GM18870 (cell line): ENCODE measurements at regions not wholly inside any gene's neighbourhood (a gene's known extent, or its start where the extent isn't known, plus 50 kb on each side); places are given as distances from the start of the nearest gene placed in this dataset.
"Not testable (repeated sequence)": the region's sequence is repeated elsewhere in the genome, so short reads cannot be mapped to it uniquely, and the experiment has no call there.

Experiments
- ATAC-seq: cut with Tn5 transposase; IDR thresholded peaks from one replicate; pipeline ENCODE4 v1.9.1; 2021; ENCODE audit warnings: moderate library complexity; ENCODE audit not compliant: unreplicated experiment

DNA sequence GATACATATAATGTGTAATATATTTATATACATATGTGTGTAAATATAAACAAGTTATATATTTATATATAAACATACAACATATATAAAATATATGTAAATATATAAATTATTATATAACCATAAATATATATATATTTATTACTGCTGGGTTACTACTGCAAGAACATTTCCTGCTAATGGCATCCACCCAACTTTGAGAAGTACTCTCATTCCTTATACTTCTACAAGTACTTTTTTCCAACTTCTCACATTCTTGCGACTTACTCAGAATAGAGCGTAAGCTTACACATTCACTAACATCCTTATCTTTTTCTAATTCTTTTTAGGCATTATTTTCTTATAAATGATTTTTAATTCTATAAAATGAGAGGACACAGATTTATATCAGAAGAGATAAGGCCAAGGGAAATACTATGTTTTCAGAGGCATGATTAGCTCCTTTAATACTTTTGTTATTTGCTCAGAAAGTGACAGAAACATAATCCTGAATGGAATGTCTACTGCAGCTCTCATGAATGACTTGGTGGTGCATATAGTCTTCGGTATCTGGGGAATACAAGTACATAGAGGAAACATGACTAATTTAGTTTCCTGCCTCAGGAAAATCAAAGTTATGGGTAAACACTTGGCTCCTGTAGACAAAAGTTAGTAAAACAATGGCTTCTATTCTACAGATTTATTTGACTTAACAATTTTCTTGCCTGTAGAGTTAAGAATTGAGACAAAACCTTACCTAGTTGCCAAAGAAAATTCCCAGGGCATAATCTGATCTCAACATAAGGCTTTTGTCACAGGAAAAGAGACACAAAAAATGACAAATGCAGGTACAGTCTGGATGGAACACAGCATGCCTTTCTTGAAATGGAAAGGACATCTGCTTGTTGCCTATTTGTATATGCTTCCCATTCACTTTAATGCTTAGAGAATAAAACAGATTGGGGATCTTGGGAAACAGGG lies 453.9 kb downstream of the SQOR start:
- no peak for ATAC-seq

DNA sequence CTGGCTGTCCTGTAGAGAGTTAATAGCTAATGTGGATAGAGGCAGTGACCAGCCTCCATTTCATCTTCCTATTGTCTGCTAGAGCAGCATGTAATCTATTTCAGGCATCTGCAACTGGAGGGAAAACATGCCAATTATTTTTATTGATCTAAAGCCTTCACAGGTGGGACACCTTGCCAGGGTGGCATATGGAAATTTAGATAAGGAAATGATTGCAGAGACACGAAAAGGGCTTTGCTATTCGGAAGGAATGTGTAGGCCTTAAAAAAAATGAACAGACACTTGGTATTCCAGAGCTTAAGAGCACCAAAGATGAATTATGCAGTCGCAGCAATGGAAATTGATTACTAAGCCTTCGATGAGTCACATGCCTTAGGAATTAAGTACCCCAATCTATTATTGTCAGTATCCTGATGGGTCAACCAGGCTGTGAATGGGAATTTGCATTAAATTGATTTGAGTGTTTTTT lies 454.7 kb downstream of the SQOR start:
- no peak for ATAC-seq

DNA sequence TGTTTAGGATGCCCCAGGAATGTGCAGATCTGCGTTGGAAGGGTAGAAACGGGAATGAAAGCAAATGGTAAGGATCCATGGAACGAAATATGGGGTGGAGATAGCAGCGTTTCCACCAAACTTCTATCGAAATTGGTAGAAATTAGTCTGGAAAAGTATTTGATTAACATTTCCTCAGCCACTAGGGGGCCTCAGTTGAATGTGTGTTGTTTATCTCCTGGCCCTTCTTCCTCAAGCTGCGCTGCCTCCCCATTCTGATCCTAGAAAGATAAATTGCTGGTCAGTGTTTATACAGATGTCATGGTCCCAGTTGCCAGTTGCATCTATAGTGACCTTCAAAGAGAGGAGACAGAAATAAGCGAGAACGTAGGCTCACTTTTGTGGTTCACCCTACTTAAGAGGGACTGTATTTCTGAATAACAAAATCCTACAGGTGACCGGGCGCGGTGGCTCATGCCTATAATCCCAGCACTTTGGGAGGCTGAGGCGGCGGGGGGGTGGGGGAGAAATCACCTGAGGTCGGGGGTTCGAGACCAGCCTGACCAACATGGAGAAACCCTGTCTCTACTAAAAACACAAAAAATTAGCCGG lies 457.1 kb downstream of the SQOR start:
- ATAC-seq = no peak

DNA sequence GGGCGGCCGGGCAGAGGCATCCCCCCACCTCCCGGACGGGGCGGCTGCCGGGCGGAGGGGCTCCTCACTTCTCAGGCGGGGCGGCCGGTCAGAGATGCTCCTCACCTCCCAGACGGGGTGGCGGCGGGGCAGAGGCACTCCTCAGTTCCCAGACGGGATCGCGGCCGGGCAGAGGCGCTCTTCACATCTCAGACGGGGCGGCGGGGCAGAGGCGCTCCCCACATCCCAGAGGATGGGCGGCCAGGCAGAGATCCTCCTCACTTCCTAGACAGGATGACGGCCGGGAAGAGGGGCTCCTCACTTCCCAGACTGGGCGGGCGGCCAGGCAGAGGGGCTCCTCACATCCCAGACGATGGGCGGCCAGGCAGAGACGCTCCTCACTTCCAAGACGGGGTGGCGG lies 463.2 kb downstream of the SQOR start:
- not testable (repeated sequence) for ATAC-seq

DNA sequence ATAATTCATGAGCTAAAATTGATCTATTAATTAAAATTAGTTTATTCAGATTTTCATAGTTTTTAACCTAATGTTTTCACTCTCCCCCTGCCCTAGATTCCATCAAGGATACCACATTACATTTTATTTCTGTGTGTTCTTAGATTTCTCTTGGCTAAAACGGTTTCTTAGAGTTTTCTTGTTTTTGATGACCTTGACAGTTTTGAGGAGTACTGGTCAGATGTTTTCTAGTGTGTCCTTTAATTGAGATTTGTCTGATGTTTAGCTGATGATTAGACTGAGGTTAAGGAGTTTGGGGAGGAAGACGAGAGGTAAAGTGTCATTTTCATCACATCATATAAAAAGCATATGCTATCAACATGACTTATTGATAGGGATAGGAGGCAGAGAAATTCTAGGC lies 475.9 kb downstream of the SQOR start:
- no peak for ATAC-seq

DNA sequence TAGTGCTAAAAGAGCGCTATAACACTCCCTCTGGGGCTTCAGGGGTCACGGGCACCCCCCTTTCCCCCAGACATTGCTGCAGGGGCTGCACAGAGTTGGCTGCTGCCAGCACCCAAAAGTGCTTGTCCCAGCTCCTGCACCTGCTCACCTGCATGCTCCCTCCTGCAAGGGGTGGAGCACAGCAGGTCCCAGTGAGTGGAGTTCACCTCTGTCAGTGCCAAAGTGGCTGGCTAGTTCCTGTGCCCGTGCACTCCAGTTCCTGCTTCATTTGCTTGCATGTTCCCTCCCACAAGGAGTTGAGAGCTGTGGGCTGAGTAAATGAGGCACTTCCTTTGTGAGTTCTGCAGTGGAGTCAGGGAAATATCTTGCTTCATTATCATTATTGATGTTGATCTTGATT lies 476.9 kb downstream of the SQOR start:
- no peak for ATAC-seq

DNA sequence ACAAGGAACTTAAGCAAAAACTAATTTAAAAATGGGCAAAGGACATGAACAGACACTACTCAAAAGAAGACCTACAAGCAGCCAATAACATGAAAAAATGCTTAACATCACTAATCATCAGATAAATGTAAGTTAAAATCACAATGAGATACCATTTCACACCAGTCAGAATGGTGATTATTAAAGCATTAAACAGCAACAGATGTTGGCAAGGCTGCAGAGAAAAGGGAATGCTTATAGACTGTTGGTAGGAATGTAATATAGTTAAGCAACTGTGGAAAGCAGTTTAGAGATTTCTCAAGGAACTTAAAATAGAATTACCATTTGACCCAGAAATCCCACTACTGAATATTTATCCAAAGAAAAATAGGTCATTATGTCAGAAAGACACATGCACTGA lies 482.2 kb downstream of the SQOR start:
- no peak for ATAC-seq

DNA sequence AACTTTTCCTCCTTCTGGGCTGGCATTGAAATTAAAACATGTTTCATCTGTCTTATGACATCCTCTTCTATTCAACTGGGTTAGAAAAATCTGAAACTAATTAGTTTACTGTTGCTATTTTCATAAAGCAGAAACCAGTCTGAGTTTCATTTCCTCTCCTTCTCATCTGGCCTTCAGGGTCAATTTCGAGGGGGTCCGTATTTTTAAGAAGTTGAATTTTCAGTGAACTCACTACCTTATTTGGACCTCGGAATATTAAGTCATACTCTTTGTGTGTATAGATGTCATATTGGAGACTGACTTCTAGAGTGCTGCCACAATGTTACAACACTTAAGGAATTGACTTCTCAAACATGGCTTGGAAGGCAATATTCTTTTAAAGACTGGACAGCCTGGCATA lies 485.9 kb downstream of the SQOR start:
- no peak for ATAC-seq

DNA sequence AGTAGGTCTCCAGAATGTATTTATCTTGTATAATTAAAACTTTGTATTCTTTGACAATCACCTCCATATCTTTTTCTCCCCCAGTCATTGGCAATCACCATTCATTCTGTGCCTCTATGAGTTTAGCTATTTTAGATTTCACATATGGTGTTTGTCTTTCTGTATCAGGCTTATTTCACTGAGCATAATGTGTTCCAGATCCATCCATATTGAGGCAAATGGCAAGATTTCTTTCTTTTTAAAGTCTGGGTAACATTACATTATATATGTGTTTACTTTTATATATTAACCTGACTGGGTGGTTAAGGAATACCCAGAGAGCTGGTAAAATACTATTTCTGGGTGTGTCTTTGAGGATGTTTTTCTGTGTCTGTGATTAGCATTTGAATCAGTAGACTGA lies 486.6 kb downstream of the SQOR start:
- ATAC-seq = no peak

DNA sequence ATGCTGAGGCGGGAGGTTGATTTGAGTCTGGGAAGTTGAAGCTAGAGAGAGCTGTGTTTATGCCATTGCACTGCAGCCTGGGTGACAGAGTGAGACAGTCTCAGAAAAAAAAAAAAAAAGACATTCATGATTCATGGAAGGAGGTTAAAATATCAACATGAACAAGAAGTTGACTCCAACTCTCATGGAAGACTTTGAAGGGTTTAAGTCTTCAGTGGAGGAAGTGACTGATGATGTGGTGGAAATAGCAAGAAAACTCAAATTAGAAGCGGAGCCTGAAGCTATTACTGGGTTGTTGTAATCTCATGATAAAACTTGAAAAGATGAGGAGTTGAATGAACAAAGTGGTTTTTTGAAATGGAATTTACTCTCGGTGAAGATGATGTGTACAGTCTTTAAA lies 491.8 kb downstream of the SQOR start:
- ATAC-seq = no peak

DNA sequence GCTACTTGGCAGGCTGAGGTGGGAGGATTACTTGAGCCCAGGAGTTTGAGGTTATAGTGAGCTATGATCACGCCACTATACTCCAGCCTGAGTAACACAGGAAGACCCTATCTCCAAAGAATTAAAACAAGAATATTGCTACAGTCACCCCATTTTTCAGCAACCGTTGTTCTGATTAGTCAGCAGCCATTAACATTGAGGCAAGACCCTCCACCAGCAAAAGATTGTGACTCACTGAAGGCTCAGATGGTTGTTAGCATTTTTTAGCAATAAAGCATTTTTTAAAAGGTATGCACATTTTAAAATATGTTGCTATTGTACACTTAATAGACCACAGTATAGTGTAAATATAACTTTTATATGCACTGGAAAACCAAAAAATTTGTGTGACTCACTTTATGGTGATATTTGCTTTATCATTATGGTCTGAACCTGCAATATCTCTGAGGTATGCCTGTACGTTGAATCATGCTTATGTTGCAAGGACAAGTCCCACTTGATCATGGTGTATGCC lies 492.6 kb downstream of the SQOR start:
- no peak for ATAC-seq

DNA sequence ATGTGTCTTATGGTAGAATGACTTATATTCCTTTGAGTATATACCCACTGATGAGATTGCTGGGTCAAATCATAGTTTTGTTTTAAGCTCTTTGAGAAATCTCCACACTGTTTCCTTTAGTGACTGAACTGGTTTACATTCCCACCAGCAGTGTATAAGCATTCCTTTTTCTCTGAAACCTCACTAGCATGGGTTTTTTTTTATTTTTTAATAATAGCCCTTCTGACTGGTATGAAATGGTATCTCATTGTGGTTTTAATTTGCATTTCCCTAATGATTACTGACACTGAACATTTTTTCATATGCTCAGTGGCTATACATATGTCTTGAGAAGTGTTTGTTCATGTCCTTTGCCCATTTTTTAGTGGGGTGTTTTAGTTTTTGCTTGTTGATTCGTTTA lies 494.3 kb downstream of the SQOR start:
- no peak for ATAC-seq

DNA sequence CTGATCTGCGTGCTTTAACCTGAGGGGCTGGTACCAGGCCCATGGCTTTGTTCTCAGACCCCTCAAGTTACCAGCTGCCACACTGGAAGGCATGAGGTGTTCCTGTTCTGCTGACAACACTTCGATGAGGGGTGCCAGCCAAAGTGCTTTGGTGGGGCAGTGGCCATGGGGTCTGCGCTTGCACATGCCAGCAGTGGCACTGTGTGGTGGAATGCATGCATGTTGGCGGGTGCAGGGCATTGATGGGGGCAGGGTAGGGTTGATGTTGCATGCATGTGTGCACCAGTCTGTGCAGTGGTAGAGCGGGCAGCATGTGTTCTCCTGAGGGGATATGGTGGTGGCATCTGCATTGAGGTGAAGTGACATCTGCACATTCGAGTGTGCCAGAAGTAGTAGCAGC lies 497.0 kb downstream of the SQOR start:
- no peak for ATAC-seq

DNA sequence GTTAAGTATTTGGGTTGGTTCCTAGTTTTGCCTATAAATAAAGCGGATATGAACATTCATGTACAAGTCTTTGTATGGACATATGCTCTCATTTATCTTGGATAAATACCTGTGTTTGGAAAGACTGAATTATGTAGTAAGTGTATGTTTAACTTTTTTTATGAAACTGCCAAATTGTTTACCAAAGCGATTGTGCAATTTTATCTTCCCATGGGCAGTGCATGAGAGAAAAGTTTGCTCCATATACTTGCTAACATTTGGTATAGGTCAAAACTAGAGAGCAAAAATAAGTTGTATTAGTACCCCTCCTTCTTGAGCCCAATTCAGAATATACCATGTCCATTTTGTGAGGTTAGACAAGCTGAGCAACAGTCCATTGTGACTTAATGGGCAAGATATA lies 502.6 kb downstream of the SQOR start:
- ATAC-seq = no peak

DNA sequence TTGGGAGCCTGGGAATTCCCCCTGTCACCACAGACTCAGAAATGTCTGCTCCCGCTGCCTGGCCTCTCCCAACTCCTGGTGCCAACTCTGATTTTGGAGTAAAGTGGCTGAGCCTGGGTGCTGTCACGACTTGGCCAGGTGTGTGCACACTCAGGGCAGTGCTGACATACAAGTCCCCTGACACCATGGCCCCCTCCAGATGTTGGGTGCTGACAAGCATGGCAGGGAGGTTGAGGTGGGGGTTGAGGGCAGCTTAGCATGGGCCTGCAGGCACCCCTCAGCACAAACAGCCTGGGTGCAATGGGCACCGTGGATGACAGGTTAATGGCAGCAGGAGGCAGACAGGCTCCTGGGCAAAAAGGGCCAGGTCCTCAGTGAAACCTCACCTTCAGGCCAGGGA lies 511.2 kb downstream of the SQOR start:
- no peak for ATAC-seq

DNA sequence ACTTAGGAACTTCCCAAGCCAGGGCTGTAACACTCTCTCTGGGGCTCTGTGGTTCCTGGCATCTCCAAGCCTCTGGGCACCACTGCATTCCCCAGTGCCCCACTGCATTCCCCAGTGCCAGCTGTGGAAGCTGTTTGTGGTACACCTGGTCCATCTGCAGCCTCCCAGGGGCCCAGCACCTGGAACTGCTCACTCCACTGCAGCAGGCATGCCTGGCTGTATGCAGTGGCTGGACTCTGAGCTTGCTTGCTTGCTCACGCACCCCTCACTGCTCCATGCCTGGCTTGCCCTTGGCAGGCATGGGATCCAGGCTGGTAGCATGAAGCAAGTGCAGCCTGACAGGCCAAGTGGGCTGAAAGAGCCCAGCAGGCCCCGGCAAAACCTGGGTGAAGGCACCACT lies 512.1 kb downstream of the SQOR start:
- no peak for ATAC-seq

DNA sequence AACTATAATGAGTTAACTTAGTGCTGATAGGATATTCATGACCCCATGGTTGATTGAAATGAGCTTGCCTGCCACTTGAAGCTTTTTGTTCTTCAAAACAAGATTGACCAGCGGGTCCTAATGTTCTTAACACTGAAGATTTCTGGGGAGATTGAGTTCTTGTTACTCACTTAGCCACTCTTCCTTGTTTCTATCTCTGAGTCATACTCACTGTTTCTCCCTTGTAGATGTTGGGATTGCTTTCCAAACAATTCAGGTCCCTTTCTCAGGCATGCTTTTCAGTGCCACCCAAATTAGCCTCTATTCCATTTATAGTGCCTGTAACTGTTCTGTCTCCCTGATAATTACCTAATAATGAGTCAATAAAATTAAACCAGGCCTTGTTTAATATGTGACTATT lies 517.0 kb downstream of the SQOR start:
- no peak for ATAC-seq

DNA sequence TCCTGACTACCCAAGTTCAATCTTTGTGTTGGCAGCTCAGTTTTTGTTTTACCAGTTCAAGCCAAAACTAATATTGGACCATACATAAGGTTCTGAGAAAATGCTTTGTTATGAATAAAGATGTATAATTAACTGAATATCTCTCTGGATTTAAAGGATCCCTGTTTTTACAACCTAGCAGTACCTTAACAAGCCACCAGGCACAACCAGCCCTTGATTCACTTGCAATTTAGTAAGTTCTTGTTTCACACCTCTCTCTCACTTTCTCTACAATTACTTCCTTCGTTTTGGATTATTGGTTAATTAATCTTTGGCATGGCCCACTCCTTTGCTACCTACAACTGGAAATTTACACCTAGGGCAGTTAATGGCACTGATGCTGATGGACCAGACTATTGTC lies 531.9 kb downstream of the SQOR start:
- no peak for ATAC-seq

DNA sequence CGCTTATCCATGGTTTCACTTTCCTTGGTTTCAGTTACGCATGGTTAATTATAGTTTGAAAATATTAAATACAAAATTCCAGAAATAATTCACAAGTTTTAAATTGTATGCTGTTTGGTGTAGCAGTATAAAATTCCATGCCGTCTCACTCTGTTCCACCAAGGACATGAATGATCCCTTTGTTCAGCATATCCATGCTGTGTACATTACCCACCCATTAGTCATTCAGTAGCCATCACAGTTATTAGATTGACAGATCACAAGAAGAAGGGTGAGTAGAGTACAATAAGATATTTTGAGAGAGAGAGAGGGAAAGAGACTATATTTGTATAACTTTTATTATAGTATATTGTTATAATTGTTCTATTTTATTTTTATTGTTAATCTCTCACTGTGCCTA lies 535.5 kb downstream of the SQOR start:
- no peak for ATAC-seq

DNA sequence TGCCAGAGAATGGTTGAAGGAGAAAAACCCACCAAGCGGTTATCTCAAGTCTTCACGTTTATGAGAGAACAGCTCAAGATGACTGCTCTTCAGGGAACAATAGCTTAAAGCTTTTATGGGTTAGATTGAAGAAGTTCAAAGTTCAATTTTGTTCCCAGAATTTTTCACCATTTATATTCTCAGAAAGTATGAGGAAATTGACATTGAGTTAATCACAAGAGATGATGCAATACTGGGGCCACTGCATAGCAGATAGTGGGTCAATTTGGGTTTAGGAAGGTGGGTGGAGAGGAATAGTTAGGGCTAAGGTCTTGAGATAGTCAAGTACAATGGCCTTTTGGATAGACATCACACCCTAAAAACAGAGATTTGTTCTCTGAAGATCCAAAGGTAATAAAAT lies 539.3 kb downstream of the SQOR start:
- no peak for ATAC-seq

DNA sequence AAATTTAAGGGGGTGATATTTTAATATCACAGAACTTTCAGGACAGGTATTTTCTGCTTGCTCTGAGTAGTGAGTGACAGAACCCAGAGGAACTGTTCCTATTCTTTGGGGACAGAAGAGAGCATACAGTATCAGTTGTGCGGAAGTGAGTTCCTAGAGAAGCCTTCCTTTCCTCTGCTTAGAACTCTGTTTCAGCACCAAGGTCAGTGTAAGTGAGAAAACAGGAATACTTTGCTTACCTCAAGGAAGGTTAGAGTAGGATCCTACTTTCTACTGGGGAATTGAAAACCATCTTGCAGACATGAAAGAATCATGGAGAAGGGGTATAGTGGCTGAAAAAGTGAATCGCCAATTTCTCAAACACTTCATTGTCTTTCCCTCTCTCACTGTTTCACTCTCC lies 542.4 kb downstream of the SQOR start:
- no peak for ATAC-seq

DNA sequence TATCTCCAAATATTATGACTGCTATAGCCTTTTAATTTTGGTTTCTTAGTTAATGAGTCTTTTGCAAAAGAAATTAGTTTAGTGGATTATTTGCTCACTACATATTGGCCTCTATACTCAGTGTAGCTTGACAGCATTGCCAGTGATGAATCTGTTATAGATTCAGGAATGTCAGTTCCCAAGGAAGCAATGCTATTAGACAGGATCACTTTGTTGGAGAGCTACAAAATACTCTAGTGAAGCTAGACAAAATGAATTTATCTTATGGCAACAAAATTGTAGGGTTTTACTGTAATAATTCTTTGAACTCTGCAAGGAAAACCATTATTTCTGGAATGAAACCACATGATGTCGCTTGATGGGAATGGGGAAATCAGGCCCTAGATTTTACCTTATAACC lies 543.3 kb downstream of the SQOR start:
- ATAC-seq = no peak
